ENCODE measurements at regions not wholly inside any gene's neighbourhood (a gene's known extent, or its start where the extent isn't known, plus 50 kb on each side); places are given as distances from the start of the nearest gene placed in this dataset.

DNA sequence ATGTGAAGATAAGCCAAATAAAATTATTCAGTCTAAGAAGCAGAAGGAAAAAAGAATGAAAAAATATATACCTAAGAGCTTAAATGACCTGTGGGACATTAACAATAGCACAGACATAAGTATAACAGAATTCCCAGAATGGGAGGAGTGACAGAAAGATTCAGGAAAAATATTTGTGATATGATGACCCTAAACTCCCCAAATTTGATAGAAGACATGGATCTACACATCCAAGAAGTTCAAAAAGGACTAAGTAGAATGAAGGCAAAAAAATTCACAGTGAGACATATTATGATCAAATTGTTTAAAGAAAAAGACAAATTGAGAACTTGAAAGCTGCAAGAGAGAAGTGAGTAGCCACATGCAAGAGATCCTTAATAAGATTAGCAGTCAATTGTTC lies 211.4 kb upstream of the OR4E1 start:
- no peak overlapping the region for H3K27ac ChIP-seq
- H3K9me3 ChIP-seq, result no peaks in the 10 kb centered on the region
- intact Hi-C loops (cut with DNase I), result no loop called here
- TF ChIP-seq POLR2A (IDR thresholded peaks at IDR 0.05), result no peak
- TF ChIP-seq, protein P1, sequence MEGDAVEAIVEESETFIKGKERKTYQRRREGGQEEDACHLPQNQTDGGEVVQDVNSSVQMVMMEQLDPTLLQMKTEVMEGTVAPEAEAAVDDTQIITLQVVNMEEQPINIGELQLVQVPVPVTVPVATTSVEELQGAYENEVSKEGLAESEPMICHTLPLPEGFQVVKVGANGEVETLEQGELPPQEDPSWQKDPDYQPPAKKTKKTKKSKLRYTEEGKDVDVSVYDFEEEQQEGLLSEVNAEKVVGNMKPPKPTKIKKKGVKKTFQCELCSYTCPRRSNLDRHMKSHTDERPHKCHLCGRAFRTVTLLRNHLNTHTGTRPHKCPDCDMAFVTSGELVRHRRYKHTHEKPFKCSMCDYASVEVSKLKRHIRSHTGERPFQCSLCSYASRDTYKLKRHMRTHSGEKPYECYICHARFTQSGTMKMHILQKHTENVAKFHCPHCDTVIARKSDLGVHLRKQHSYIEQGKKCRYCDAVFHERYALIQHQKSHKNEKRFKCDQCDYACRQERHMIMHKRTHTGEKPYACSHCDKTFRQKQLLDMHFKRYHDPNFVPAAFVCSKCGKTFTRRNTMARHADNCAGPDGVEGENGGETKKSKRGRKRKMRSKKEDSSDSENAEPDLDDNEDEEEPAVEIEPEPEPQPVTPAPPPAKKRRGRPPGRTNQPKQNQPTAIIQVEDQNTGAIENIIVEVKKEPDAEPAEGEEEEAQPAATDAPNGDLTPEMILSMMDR (IDR thresholded peaks at IDR 0.05), result no peak
- H3K36me3 ChIP-seq, result no peaks in the 10 kb centered on the region
- DNase-seq, result no peak
- H3K4me3 ChIP-seq (replicated peaks in 1 of 3), result no peak overlapping the region
- no peaks in the 10 kb centered on the region for H3K27me3 ChIP-seq
- no peaks in the 10 kb centered on the region for H3K4me1 ChIP-seq

DNA sequence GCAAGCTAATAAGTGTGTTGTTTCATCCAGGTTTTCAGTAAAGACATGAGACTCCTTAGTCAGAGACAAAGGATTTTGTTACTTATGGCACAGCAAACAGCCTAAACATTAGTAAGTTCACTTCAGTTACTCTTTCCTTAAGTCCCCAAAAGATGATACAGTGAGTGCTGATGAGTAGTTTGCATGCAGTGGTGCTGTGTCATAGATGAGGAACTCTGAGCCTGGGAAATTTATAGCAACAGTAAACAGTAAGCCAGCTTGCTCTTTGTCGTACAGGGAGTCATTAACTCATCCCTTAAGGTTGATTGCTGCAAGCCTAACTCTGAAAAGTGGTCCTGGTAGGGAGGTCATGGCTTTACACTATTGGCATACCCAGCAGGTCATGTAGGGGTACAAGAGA lies 208.6 kb upstream of the OR4E1 start:
- Histone ChIP-seq H3K4me1 (no peaks in the 10 kb centered on the region), H3K27me3 (no peaks in the 10 kb centered on the region), H3K27ac (no peak overlapping the region), H3K36me3 (no peaks in the 10 kb centered on the region), H3K9me3 (no peaks in the 10 kb centered on the region), H3K4me3 (replicated peaks in 1 of 3) (no peak overlapping the region)
- intact Hi-C loops (cut with DNase I), result no loop called here
- WGBS, 2 donors, result 64 to 78% methylated on average over 1 of the region's 1 CpG
- no peak for DNase-seq
- TF ChIP-seq, protein P1 (IDR thresholded peaks at IDR 0.05), result no peak
- no peak for TF ChIP-seq POLR2A (IDR thresholded peaks at IDR 0.05)

GRCh38 chr14:21880918-21881317 lies 207.3 kb upstream of the OR4E1 start:
- TF ChIP-seq POLR2A (IDR thresholded peaks at IDR 0.05), result no peak
- TF ChIP-seq, protein P1 (IDR thresholded peaks at IDR 0.05), result no peak
- no peaks in the 10 kb centered on the region for H3K27me3 ChIP-seq
- H3K4me3 ChIP-seq (replicated peaks in 1 of 3), result no peak overlapping the region
- no peak for DNase-seq
- intact Hi-C loops (cut with DNase I), result no loop called here
- H3K4me1 ChIP-seq, result no peaks in the 10 kb centered on the region
- H3K9me3 ChIP-seq, result no peaks in the 10 kb centered on the region
- no peak overlapping the region for H3K27ac ChIP-seq
- 85 to 86% methylated on average over 3 of the region's 3 CpGs for WGBS, 2 donors
- no peaks in the 10 kb centered on the region for H3K36me3 ChIP-seq

GRCh38 chr14:21875791-21876190 lies 202.2 kb upstream of the OR4E1 start:
- 87 to 90% methylated on average over 2 of the region's 2 CpGs for WGBS, 2 donors
- intact Hi-C loops (cut with DNase I), result no loop called here
- DNase-seq, result no peak
- Histone ChIP-seq H3K9me3 (no peaks in the 10 kb centered on the region), H3K4me1 (no peaks in the 10 kb centered on the region), H3K36me3 (no peaks in the 10 kb centered on the region), H3K27ac (no peak overlapping the region), H3K27me3 (no peaks in the 10 kb centered on the region), H3K4me3 (replicated peaks in 1 of 3) (no peak overlapping the region)
- no peak for TF ChIP-seq POLR2A (IDR thresholded peaks at IDR 0.05)
- TF ChIP-seq, protein P1 (IDR thresholded peaks at IDR 0.05), result no peak

DNA sequence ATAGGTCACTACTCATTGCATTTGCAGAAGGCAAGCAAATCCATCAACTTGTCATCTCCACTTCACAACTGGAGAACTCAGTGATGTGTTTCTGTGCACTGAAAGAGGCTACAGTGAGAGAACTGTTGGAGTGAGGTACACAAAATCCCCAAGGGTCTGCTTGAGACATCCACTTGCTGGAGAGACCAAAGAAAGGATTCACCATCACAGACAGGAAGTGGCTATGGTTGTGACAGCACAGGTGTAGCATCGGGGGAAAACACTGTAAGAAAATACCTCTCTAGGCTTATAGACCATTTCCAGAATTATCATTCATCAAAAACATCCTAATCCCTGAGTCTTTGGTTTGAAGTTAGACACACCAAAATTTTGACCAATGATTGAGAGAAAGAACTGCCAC lies 201.3 kb upstream of the OR4E1 start:
- no peak overlapping the region for H3K4me3 ChIP-seq (replicated peaks in 1 of 3)
- intact Hi-C loops (cut with DNase I), result no loop called here
- no peak for DNase-seq
- H3K27ac ChIP-seq, result no peak overlapping the region
- TF ChIP-seq POLR2A (IDR thresholded peaks at IDR 0.05), result no peak
- TF ChIP-seq, protein P1 (IDR thresholded peaks at IDR 0.05), result no peak
- no peaks in the 10 kb centered on the region for H3K4me1 ChIP-seq
- no peaks in the 10 kb centered on the region for H3K27me3 ChIP-seq
- no peaks in the 10 kb centered on the region for H3K9me3 ChIP-seq
- H3K36me3 ChIP-seq, result no peaks in the 10 kb centered on the region
- WGBS, 2 donors, result 78 to 80% methylated on average over 1 of the region's 1 CpG
